SH-SY5Y (cell line): ENCODE measurements at regions not wholly inside any gene's neighbourhood (a gene's known extent, or its start where the extent isn't known, plus 50 kb on each side); places are given as distances from the start of the nearest gene placed in this dataset.

ENCODE experiments used
- GATA2 ChIP-seq: IDR thresholded peaks from 2 replicates; pipeline ENCODE4 v1.6.1; 2011; ENCODE audit warnings: mild to moderate bottlenecking, low read depth, low read length
- GATA3 ChIP-seq: IDR thresholded peaks from 2 replicates; pipeline ENCODE4 v1.6.1; 2011; ENCODE audit warnings: low read depth, mild to moderate bottlenecking, low read length, moderate library complexity

- no peak for TF ChIP-seq GATA2
- TF ChIP-seq GATA3: no peak
These were observed 262.4 kb upstream of the PDE3A start for GRCh38 chr12:20105943-20106342.

- no peak for TF ChIP-seq GATA3
- TF ChIP-seq GATA2: no peak
These were observed 258.7 kb upstream of the PDE3A start for GRCh38 chr12:20109676-20110075.

GRCh38 chr12:20119596-20120402 is 248.5 kb upstream of the PDE3A start:
- TF ChIP-seq GATA3 (no peak), GATA2 (no peak)

GRCh38 chr12:20120403-20120725 is 248.0 kb upstream of the PDE3A start:
- TF ChIP-seq GATA3 (no peak), GATA2 (no peak)

- TF ChIP-seq GATA3 (no peak), GATA2 (no peak)
These were observed 246.1 kb upstream of the PDE3A start for GRCh38 chr12:20122274-20122673.

- TF ChIP-seq GATA2 (no peak), GATA3 (no peak)
These were observed 244.9 kb upstream of the PDE3A start for GRCh38 chr12:20123465-20123864.

- TF ChIP-seq GATA2: no peak
- no peak for TF ChIP-seq GATA3
These were observed 243.0 kb upstream of the PDE3A start for GRCh38 chr12:20125276-20125798.

GRCh38 chr12:20126601-20127000 is 241.7 kb upstream of the PDE3A start:
- no peak for TF ChIP-seq GATA3
- no peak for TF ChIP-seq GATA2

- no peak for TF ChIP-seq GATA3
- no peak for TF ChIP-seq GATA2
These were observed 240.9 kb upstream of the PDE3A start for GRCh38 chr12:20127413-20127812.

- TF ChIP-seq GATA3 (no peak), GATA2 (no peak)
These were observed 239.4 kb upstream of the PDE3A start for GRCh38 chr12:20128928-20129327.

- no peak for TF ChIP-seq GATA2
- TF ChIP-seq GATA3: no peak
These were observed 235.5 kb upstream of the PDE3A start for GRCh38 chr12:20132818-20133217.

- TF ChIP-seq GATA3: no peak
- TF ChIP-seq GATA2: no peak
These were observed 233.7 kb upstream of the PDE3A start for GRCh38 chr12:20134652-20135051.

GRCh38 chr12:20140751-20141150 is 227.6 kb upstream of the PDE3A start:
- TF ChIP-seq GATA3 (no peak), GATA2 (no peak)

GRCh38 chr12:20142316-20142715 is 226.0 kb upstream of the PDE3A start:
- TF ChIP-seq GATA2 (peak; percentile 19; the same call in 1 of the 2 replicates), GATA3 (0 out of 2 replicates have a peak, but pooled peaks have one; percentile 29)

- no peak for TF ChIP-seq GATA3
- TF ChIP-seq GATA2: no peak
These were observed 225.4 kb upstream of the PDE3A start for GRCh38 chr12:20142956-20143355.

GRCh38 chr12:20144341-20144740 is 224.0 kb upstream of the PDE3A start:
- no peak for TF ChIP-seq GATA2
- no peak for TF ChIP-seq GATA3
